ENCODE measurements at regions not wholly inside any gene's neighbourhood (a gene's known extent, or its start where the extent isn't known, plus 50 kb on each side); places are given as distances from the start of the nearest gene placed in this dataset.

GRCh38 chr11:37370817-37371216, 772.8 kb upstream of the RAG2 start:
- H3K79me2 ChIP-seq (replicated peaks; ENCODE audit: insufficient read depth, low read length), result no peaks in the 10 kb centered on the region
- no peak overlapping the region for H3K4me3 ChIP-seq (ENCODE audit: low read length)
- no peaks in the 10 kb centered on the region for H3K9me3 ChIP-seq (ENCODE audit: low read length)
- TF ChIP-seq MXI1 (conservative IDR thresholded peaks at IDR 0.05; ENCODE audit: poor library complexity, severe bottlenecking), result no peak
- TF ChIP-seq REST (IDR thresholded peaks at IDR 0.05; ENCODE audit: borderline replicate concordance), result no peak
- no peak for TF ChIP-seq EP300 (conservative IDR thresholded peaks at IDR 0.05; ENCODE audit: poor library complexity, severe bottlenecking)
- no peak for TF ChIP-seq RAD21 (conservative IDR thresholded peaks at IDR 0.05)
- no peak for TF ChIP-seq TAF1 (IDR thresholded peaks at IDR 0.05; ENCODE audit: low read depth)
- no peak for TF ChIP-seq SMC3 (conservative IDR thresholded peaks at IDR 0.05; ENCODE audit: poor library complexity)
- TF ChIP-seq POLR2AphosphoS5 (IDR thresholded peaks at IDR 0.05), result no peak
- TF ChIP-seq, protein P1, sequence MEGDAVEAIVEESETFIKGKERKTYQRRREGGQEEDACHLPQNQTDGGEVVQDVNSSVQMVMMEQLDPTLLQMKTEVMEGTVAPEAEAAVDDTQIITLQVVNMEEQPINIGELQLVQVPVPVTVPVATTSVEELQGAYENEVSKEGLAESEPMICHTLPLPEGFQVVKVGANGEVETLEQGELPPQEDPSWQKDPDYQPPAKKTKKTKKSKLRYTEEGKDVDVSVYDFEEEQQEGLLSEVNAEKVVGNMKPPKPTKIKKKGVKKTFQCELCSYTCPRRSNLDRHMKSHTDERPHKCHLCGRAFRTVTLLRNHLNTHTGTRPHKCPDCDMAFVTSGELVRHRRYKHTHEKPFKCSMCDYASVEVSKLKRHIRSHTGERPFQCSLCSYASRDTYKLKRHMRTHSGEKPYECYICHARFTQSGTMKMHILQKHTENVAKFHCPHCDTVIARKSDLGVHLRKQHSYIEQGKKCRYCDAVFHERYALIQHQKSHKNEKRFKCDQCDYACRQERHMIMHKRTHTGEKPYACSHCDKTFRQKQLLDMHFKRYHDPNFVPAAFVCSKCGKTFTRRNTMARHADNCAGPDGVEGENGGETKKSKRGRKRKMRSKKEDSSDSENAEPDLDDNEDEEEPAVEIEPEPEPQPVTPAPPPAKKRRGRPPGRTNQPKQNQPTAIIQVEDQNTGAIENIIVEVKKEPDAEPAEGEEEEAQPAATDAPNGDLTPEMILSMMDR (IDR thresholded peaks at IDR 0.05; ENCODE audit: poor library complexity, severe bottlenecking), result no peak
- TF ChIP-seq EZH2 (IDR thresholded peaks at IDR 0.05; ENCODE audit: borderline replicate concordance, insufficient read depth, low read length, poor library complexity, severe bottlenecking), result no peak
- no peaks in the 10 kb centered on the region for H3K9me2 ChIP-seq (ENCODE audit: insufficient read depth, low read length)
- H4K20me1 ChIP-seq (ENCODE audit: insufficient read depth), result no peaks in the 10 kb centered on the region
- no peaks in the 10 kb centered on the region for H3K27me3 ChIP-seq (ENCODE audit: insufficient read depth, low read depth, low read length)
- no peak overlapping the region for H2AFZ ChIP-seq (ENCODE audit: low read depth, low read length)
- H3K9ac ChIP-seq (ENCODE audit: low read length), result no peak overlapping the region
- H3K27ac ChIP-seq (ENCODE audit: low read length), result no peak overlapping the region
- no peaks in the 10 kb centered on the region for H3K36me3 ChIP-seq (ENCODE audit: insufficient read depth, low read length)
- no peaks in the 10 kb centered on the region for H3F3A ChIP-seq (ENCODE audit: insufficient read depth, low read length, poor library complexity, severe bottlenecking)
- no peak overlapping the region for H3K4me2 ChIP-seq (ENCODE audit: low read length)

GRCh38 chr11:37364246-37364839, 766.3 kb upstream of the RAG2 start:
- Histone ChIP-seq H3K79me2 (replicated peaks; ENCODE audit: insufficient read depth, low read length) (no peaks in the 10 kb centered on the region), H3F3A (ENCODE audit: insufficient read depth, low read length, poor library complexity, severe bottlenecking) (no peaks in the 10 kb centered on the region), H3K4me2 (ENCODE audit: low read length) (no peak overlapping the region), H3K9me2 (ENCODE audit: insufficient read depth, low read length) (no peaks in the 10 kb centered on the region), H3K27ac (ENCODE audit: low read length) (no peak overlapping the region), H3K27me3 (ENCODE audit: insufficient read depth, low read depth, low read length) (no peaks in the 10 kb centered on the region), H3K4me3 (ENCODE audit: low read length) (no peak overlapping the region), H3K36me3 (ENCODE audit: insufficient read depth, low read length) (no peaks in the 10 kb centered on the region), H3K9ac (ENCODE audit: low read length) (no peak overlapping the region), H3K9me3 (ENCODE audit: low read length) (no peaks in the 10 kb centered on the region), H4K20me1 (ENCODE audit: insufficient read depth) (no peaks in the 10 kb centered on the region), H2AFZ (ENCODE audit: low read depth, low read length) (no peak overlapping the region)
- TF ChIP-seq EZH2 (IDR thresholded peaks at IDR 0.05; ENCODE audit: borderline replicate concordance, insufficient read depth, low read length, poor library complexity, severe bottlenecking), result no peak
- no peak for TF ChIP-seq EP300 (conservative IDR thresholded peaks at IDR 0.05; ENCODE audit: poor library complexity, severe bottlenecking)
- TF ChIP-seq MXI1 (conservative IDR thresholded peaks at IDR 0.05; ENCODE audit: poor library complexity, severe bottlenecking), result no peak
- TF ChIP-seq, protein P1 (IDR thresholded peaks at IDR 0.05; ENCODE audit: poor library complexity, severe bottlenecking), result no peak
- no peak for TF ChIP-seq POLR2AphosphoS5 (IDR thresholded peaks at IDR 0.05)
- no peak for TF ChIP-seq SMC3 (conservative IDR thresholded peaks at IDR 0.05; ENCODE audit: poor library complexity)
- no peak for TF ChIP-seq TAF1 (IDR thresholded peaks at IDR 0.05; ENCODE audit: low read depth)
- no peak for TF ChIP-seq REST (IDR thresholded peaks at IDR 0.05; ENCODE audit: borderline replicate concordance)
- TF ChIP-seq RAD21 (conservative IDR thresholded peaks at IDR 0.05), result no peak
